Bronchial epithelial cell (primary cell): ENCODE measurements at regions not wholly inside any gene's neighbourhood (a gene's known extent, or its start where the extent isn't known, plus 50 kb on each side); places are given as distances from the start of the nearest gene placed in this dataset.

Experiments
- DNase-seq: peaks from one replicate; pipeline ENCODE4 v3.0.0-alpha.2; 2010; ENCODE audit warnings: low read depth
- FAIRE-seq: peaks from 2 replicates; lab custom pipeline; 2011; peaks lifted over from hg19 to GRCh38; lab: Jason Lieb, UNC
- H3K27me3 ChIP-seq: 2 replicates; pipeline ENCODE4 v1.5.1; 2011; ENCODE audit warnings: low read length; ENCODE audit not compliant: control insufficient read depth, insufficient read depth
- H3K36me3 ChIP-seq: 2 replicates; pipeline ENCODE4 v1.5.1; 2011; ENCODE audit warnings: low read length; ENCODE audit not compliant: control insufficient read depth, insufficient read depth
- H3K4me3 ChIP-seq: 2 replicates; pipeline ENCODE4 v1.5.1; 2011; ENCODE audit warnings: mild to moderate bottlenecking, low read depth, low read length, control low read depth
- TF ChIP-seq, protein P1 (sequence below): IDR thresholded peaks from 2 replicates; pipeline ENCODE4 v1.5.1; 2011; ENCODE audit warnings: mild to moderate bottlenecking, moderate library complexity, low read length, control low read depth, inconsistent platforms; ENCODE audit not compliant: insufficient read depth, severe bottlenecking

DNA sequence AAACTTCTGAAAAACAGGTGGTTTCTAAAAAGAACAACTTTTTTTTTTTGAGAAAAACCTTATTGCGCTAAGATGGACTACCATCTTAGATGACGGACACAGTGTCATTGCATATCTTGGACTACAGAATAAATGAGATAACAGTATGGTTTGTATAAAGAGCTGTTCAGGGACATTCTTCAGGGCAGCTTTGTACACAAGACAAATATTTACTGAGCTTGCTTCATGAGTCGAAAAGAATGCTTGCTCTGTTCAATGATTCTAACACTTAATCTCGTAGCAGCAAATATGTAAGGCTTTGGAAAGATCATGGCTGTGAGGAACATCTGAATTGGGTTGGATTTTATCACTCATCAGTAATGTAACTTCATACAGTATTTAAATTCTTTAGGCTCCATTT lies 282.5 kb upstream of the CWC22 start:
- no peak for FAIRE-seq

DNA sequence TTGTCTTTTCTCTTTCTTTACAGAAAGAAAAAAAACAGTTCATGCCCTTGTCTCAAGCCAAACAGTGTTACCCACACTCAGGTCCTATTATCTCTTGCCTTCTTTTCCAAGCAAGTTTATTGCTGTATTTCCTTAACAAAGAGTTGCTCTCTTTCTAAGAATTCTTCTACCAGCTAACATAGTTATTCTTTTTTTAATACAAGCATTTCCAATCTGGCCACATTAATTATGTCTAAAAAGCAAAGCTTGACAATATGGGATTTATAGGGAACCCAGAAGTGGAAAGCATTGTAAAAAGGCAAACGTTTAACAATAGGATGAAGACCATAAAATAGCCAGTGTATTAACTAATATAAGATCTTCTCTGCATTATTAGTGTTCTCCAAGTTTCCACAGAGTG lies 272.5 kb upstream of the CWC22 start:
- H3K36me3 ChIP-seq: no peaks in the 10 kb centered on the region
- DNase-seq (no peak), FAIRE-seq (no peak)
- no peak overlapping the region for H3K4me3 ChIP-seq
- no peaks in the 10 kb centered on the region for H3K27me3 ChIP-seq
- TF ChIP-seq, protein P1, sequence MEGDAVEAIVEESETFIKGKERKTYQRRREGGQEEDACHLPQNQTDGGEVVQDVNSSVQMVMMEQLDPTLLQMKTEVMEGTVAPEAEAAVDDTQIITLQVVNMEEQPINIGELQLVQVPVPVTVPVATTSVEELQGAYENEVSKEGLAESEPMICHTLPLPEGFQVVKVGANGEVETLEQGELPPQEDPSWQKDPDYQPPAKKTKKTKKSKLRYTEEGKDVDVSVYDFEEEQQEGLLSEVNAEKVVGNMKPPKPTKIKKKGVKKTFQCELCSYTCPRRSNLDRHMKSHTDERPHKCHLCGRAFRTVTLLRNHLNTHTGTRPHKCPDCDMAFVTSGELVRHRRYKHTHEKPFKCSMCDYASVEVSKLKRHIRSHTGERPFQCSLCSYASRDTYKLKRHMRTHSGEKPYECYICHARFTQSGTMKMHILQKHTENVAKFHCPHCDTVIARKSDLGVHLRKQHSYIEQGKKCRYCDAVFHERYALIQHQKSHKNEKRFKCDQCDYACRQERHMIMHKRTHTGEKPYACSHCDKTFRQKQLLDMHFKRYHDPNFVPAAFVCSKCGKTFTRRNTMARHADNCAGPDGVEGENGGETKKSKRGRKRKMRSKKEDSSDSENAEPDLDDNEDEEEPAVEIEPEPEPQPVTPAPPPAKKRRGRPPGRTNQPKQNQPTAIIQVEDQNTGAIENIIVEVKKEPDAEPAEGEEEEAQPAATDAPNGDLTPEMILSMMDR: no peak

More for the DNA sequence above, 282.5 kb upstream of the CWC22 start:
- Histone ChIP-seq H3K4me3 (no peak overlapping the region), H3K36me3 (no peaks in the 10 kb centered on the region), H3K27me3 (no peaks in the 10 kb centered on the region)
- peak; percentile 19 for DNase-seq
- TF ChIP-seq, protein P1: no peak

DNA sequence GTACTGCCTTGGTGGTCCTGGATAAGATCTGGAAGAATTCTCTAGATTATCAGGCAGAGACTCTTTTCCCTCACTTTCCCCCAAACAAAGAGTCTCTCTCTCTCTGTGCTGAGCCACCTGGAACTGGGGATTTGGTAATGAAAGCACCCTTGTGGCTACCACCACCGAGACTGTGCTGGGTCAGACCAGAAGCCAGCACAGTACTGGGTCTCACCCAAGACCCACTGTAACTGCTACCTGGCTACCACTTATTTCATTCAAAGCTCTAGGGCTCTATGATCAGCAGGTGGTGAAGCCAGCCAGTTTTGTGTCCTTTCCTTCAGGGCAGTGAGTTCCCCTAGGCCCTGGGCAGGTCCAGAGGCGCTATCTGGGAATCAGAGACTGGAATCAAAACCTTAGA lies 269.6 kb upstream of the CWC22 start:
- TF ChIP-seq, protein P1: no peak
- DNase-seq (no peak), FAIRE-seq (no peak)

DNA sequence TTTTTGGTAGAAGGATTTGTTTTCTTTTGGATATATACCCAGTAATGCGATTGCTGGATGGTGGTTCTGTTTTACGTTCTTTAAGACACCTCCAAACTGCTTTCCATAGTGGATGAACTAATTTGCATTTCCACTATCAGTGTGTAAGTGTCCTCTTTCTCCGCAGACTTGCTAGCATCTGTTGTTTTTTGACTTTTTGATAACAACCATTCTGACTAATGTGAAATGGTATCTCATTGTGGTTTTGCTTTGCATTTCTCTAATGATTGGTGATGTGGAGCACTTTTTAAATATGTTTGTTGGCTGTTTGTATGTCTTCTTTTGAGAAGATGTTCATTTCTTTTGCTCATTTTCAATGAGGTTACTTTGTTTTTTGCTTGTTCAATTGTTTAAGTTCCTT lies 260.9 kb upstream of the CWC22 start:
- H3K36me3 ChIP-seq: no peaks in the 10 kb centered on the region
- no peak for FAIRE-seq
- no peak for DNase-seq
- TF ChIP-seq, protein P1: no peak
- H3K4me3 ChIP-seq: no peak overlapping the region
- H3K27me3 ChIP-seq: no peaks in the 10 kb centered on the region

More for the DNA sequence above, 269.6 kb upstream of the CWC22 start:
- Histone ChIP-seq H3K4me3 (no peak overlapping the region), H3K27me3 (no peaks in the 10 kb centered on the region), H3K36me3 (no peaks in the 10 kb centered on the region)

DNA sequence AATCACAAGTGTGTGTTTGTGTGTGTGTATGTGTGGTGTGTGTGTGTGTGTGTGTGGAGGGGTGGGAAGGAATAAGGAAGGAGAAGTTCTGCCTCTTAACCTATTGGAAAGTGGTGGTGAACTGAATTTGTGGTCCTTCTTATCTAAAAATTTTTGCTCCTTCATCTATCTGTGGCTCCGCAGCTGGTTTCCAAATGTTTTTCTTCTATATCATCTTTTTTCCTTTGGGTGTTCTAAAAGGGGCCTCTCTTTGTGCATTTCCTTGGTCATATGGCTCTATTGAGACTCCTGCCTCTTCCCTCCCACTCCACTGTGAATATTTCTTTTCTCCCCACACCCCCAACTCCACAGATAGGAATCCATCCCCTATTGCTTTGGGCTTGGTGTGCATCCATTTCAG lies 254.9 kb upstream of the CWC22 start:
- H3K36me3 ChIP-seq: no peaks in the 10 kb centered on the region
- H3K27me3 ChIP-seq: no peaks in the 10 kb centered on the region
- TF ChIP-seq, protein P1: no peak
- FAIRE-seq (no peak), DNase-seq (no peak)
- no peak overlapping the region for H3K4me3 ChIP-seq

DNA sequence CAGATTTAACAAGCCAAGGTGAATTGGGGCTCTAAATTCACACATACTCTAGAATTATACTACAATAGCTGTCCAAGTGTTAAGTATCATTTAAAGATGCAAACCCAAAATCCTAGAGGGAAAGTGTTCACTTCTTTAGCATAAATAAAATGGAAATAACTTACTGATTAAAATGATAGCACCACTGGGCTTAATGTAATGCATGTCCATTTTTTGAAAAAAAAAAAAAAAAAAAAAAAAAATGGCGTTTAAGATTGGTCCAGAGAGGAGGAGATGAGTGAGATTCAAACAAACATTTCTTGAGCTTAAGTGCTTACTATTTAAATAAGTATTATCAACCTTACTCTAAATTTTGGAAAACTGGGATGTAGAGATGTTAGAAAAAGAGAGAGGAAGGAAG lies 251.5 kb upstream of the CWC22 start:
- no peak for FAIRE-seq
- H3K27me3 ChIP-seq: no peaks in the 10 kb centered on the region

More for the DNA sequence above, 251.5 kb upstream of the CWC22 start:
- no peak for DNase-seq
- TF ChIP-seq, protein P1: no peak
- no peaks in the 10 kb centered on the region for H3K36me3 ChIP-seq
- no peak overlapping the region for H3K4me3 ChIP-seq
